ENCODE measurements at regions not wholly inside any gene's neighbourhood (a gene's known extent, or its start where the extent isn't known, plus 50 kb on each side); places are given as distances from the start of the nearest gene placed in this dataset.

DNA sequence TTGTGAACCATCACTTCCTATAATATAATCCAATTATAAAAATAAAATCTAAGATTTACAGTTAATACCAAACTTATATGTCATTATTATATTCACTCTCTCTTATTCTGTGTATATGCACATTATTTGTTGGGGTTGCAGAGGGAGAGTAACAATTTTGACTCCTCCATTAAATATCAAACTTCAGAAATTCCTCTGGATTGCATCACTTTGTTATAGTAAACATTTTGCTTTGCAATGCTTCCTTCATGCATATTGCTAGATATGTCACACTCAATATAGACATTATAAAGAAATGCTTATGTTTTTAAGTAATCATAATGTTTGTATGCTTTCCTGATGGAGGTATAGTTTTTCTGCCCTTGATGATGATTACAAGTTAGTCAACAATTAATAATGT is 999.0 kb upstream of the ADGRL2 start:
- no peak for DNase-seq (ENCODE audit: extremely low read depth, low read depth)
- no peak overlapping the region for H3K4me3 ChIP-seq (replicated peaks; ENCODE audit: low read depth, low read length)
- TF ChIP-seq CTCF (IDR thresholded peaks at IDR 0.05; ENCODE audit: low read depth, low read length, missing control alignments), result no peak

DNA sequence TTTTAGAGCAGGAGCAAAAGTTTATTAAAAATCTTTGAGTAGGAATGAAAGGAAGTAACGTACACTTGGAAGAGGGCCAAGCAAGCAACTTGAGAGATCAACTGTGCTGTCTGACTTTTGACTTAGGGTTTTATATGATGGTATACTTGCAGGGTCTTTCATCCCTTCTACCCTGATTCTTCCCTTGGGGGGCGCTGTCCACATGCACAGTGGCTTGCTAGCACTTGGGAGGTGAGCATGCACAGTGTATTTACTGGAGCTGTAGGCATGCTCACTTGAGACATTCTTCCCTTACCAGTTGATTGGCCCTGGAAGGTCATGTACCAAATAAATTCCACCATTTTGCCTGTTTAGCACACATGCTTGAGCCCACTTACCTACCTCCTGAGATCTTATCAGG is 1001.3 kb upstream of the ADGRL2 start:
- TF ChIP-seq CTCF (IDR thresholded peaks at IDR 0.05; ENCODE audit: low read depth, low read length, missing control alignments), result no peak
- DNase-seq (ENCODE audit: extremely low read depth, low read depth), result no peak
- H3K4me3 ChIP-seq (replicated peaks; ENCODE audit: low read depth, low read length), result no peak overlapping the region

DNA sequence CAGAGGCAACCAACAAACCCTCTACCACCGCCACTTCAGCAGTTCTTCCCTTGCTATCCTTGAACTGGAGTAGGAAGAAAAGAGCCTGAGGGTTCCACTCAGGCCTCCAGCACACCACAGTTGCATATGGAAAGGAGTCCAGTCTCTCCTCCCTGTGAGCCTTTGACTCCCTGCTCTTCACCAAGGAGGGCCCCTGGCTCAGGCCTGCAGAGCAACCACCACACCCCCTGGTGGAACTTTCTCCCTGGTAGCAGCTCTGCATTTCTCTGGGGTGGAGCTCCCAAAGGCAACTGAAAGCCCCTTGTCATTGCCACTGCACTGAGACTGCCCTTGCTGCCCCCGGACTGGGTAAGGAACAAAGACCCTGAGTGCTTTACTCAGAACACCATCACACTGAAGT is 1021.5 kb upstream of the ADGRL2 start:
- no peak for TF ChIP-seq CTCF (IDR thresholded peaks at IDR 0.05; ENCODE audit: low read depth, low read length, missing control alignments)
- H3K4me3 ChIP-seq (replicated peaks; ENCODE audit: low read depth, low read length), result no peak overlapping the region
- DNase-seq (ENCODE audit: extremely low read depth, low read depth), result no peak

- DNase-seq (ENCODE audit: extremely low read depth, low read depth), result no peak
- no peak for TF ChIP-seq CTCF (IDR thresholded peaks at IDR 0.05; ENCODE audit: low read depth, low read length, missing control alignments)
- no peak overlapping the region for H3K4me3 ChIP-seq (replicated peaks; ENCODE audit: low read depth, low read length)
Measured at GRCh38 chr1:80778094-80778840, 1022.5 kb upstream of the ADGRL2 start.

DNA sequence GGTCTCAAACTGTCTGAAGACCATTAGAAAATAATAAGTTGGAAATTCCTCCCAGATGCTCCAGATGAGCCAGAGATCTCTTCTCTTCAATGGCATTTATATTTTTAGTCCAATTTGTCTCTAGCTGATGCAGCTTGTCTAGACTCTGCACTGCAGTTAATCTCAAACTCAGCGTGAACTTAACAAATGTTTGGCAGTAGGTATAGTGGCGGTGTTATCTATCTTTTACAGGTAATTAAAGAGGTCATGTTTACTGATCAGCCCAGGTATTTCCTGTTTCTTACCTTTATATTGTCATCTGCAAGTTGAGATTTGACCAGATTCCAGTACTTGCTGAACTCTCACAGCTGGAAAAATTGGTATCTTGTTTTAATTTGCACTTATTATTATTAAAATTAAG is 1024.5 kb upstream of the ADGRL2 start:
- H3K4me3 ChIP-seq (replicated peaks; ENCODE audit: low read depth, low read length), result no peak overlapping the region
- TF ChIP-seq CTCF (IDR thresholded peaks at IDR 0.05; ENCODE audit: low read depth, low read length, missing control alignments), result no peak
- DNase-seq (ENCODE audit: extremely low read depth, low read depth), result no peak

DNA sequence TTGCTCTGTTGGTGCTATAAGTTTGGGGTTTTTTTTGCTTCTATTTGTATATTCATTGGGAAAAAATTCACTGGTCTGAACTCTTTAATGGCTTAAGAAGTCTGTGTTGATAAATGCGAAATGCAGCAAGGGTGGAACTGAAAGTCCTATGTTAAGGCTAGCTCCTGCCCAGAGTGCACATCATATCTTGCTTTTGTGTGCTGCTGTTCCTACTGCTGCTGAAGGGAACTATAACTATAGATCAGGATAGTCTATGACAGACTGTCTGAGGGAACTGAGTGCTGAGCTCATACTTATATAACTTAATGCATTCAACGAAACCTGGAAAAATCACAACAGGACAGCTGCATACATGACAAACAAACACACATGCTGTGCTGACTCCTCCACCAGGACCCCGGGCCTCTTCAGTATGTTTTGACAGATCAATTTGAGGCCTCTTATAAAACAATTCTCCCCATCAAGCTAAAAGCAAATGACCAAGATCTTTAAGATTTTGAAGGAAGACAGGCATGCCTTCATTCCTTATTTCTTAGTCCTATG is 1031.5 kb upstream of the ADGRL2 start:
- no peak for DNase-seq (ENCODE audit: extremely low read depth, low read depth)
- TF ChIP-seq CTCF (IDR thresholded peaks at IDR 0.05; ENCODE audit: low read depth, low read length, missing control alignments), result no peak
- H3K4me3 ChIP-seq (replicated peaks; ENCODE audit: low read depth, low read length), result no peak overlapping the region
